T1000 (cell line): ENCODE measurements at regions not wholly inside any gene's neighbourhood (a gene's known extent, or its start where the extent isn't known, plus 50 kb on each side); places are given as distances from the start of the nearest gene placed in this dataset.

Source experiments
- DNase-seq: peaks from one replicate; lab custom pipeline; 2025; ENCODE audit warnings: mixed read lengths; lab: John Stamatoyannopoulos, UW

DNA sequence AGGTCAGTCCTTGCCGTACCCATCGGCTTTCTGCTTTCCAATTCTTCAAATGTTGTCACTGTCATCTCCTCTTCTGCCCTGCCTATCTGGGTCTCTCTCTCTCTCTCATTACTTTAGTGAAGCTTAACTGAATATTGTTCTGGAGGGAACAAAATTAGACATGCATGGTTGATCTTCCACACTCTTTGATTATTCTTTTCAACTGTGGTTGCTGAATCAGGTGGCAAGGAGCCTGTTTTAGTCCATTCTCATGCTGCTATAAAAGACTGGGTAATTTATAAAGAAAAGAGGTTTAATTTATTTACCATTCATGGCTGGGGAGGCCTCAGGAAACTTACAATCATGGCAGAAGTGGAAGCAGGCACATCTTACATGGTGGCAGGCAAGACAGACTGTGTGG is 157.9 kb downstream of the ARL4C start:
- DNase-seq = no peak

DNA sequence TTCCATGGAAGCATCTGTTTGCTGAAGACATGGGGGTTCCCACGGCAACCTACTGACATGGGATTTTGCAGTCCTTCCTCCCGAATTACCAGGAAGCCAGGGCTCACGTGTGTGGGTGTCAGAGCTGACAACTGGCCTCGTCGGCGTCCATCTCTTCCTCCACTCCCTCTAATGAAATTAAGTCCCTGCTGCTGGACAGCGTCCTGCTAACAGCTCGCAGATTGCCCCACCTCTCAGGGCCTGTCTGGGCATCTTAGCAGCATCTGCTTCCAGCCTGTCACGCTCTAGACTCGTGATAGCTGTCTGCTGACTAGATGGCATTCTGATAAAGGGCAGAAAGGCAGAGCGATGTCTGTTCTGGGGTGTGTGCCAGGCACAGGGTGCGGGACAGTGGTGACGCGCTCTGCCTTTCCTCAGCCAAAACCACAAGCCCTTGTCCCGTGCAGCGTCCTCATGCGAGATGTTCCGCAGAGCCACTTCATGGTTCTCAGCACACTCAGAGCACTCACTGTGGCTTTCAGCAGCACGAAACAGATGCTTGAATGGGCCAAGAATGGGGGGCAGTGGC is 161.1 kb downstream of the ARL4C start:
- no peak for DNase-seq

DNA sequence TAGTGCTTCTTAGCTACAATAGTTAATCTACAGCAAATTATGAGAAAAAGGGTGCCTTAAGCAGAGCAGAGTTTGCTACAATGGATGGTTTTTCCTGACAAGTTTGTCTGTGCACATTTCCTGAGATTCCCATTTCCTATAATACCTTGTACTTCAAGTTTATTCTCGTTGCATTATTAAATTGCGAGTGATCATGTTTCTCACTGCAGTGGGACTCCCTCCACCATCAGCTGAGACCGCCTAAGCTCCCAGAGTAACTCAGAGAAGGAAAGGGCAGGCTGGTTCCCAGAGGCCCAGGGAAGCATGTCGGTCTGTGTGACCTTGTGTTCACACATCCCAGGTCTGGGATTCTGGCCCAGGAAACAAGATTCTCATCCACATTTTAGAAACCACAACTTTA is 162.1 kb downstream of the ARL4C start:
- no peak for DNase-seq

DNA sequence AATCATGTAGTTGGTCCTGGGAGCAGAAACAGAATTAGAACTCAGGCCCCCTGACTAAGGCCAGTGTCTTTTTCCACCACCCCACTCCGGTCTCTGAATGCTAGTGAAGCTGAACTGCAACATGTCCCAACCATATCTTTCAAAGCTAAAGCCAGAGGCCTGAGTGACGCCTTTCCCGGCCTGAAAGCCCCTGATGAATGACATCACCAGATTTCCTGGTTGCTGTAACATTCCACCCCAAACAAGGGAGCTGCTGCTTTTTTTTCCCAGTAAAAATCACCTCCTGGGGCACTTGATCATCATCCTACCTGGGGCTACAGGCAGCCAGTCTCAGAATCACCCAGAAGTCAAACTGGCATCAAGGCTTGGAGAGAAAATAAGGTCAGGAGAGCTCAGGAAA is 162.7 kb downstream of the ARL4C start:
- DNase-seq = no peak

DNA sequence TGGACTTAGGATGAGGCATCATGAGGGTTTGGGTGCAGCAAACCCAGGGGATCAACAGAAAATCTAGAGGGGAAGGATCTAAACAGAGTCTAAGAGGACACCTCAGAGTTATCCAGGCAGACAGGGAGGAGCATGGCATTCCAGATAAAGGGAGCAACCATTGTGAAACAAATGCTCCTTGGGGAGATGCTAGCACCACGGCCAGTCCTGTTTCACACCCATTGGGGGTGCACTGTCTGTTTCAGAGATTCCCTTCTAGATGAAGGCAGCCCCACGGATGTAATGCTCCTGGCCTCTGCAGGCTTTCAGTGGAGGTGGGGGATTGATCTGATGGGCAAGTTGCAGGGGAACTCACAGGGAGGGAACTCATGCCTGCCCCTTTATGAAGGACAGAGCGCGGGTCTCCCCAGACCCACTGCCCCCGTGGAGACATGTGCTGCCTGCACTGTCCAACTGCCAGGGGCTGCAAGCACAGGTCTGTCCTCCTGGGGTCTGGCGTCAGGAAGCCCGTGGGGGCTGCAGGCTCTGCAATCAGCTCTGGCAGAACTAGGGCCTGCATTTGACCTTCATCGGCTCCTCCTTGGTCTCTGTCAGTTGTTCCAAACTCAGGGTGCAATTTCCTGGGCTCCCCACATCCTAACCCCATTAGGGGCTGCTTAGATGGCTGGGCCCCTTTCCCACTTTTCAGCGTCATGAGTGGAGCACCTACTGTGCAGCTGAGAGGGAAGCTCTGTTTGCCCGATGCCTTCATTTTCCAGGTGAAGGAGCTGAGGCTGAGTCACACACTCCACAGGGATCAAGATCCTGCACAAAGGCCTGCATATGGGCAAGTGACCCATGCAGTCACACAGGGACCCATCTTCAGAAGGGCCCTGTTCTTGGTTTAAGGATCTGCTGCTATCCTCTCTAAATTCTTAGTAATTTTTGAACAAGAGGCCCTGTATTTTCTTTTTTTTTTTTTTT is 163.4 kb downstream of the ARL4C start:
- DNase-seq = no peak

DNA sequence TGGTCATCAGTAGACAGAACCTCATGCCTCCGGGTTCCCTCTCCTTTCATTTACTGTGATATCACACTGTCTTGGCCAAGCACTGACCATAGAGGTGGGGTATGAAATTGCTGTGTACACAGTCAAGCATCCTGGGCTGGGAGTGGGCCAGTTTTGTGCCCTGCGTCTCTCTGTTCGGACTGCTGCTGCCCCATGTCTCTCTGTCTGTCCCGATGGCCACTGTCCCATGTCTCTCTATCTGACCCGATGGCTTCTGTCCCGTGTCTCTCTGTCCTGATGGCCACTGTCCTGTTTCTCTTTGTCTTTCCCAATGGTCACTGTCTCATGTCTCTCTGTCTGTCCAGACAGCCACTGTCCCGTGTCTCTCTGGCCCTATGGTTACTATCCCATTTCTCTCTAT is 164.9 kb downstream of the ARL4C start:
- no peak for DNase-seq

DNA sequence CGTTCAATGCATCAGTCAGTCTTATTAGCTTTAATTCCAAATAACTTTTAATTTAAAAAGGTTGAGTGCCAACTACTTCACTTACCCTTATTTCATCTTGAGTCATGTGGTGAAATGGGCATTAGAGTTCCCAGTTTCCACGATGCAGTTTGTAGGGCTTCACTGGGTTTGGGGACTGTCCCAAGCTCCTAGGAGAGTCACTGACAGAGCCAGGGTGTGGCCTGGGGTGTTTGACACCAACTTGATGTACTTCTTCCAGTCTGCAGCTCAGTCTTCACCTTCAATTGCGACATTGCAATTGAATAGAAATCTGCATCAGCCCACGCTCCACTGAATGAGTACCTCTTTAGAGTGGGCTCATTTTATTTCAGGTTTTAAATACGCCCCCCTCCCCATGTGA is 165.3 kb downstream of the ARL4C start:
- DNase-seq = no peak

DNA sequence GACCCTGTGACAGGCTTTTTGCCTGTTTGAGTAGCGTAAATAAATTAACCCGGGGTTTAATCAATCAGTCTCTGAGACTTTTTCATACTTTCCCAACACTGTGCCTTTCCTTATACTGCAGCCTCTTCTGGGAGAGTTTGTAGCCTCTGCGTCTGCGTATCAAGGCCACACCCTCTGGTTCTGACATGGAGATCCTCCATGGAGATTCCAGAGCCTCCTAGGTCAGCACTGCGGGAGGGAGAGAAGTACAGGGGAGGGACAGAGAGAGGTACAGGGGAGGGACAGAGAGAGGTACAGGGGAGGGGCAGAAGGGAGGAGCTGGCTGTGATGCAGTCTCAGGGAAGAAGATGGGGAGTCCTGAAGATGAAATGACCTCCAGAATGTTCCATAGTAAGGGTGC is 166.0 kb downstream of the ARL4C start:
- DNase-seq = no peak

DNA sequence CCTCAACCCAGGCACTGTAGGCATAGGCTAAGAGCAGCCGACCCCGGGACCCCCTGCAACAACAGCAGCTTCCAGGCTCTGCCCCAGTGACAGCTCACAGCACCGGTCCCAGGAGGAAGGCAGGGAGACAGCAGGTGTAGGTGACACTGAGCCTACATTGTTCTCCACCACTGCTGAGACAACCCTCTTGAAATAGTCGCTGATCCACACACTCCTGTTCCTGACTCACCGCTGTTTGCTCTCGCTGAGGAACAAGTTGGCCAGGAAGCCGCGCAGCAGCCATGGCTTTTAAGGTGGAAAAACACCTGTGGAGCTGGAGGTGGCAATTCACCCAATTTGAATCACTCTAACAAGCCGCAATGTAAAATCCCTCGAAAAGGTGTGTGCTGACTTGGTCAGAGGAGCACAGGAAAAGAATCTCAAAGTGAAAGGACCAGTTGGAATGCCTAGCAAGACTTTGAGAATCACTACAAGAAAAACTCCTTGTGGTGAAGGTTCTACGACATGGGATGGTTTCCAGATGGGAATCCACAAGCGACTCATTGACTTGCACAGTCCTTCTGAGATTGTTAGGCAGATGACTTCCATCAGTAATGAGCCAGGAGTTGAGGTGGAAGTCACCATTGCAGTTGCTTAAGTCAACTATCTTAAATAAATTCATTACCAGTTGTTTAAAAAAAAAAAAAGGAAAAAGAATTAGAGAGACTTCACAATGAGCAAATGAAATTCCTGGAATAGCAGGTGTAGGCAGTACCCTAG is 167.5 kb downstream of the ARL4C start:
- DNase-seq = no peak

DNA sequence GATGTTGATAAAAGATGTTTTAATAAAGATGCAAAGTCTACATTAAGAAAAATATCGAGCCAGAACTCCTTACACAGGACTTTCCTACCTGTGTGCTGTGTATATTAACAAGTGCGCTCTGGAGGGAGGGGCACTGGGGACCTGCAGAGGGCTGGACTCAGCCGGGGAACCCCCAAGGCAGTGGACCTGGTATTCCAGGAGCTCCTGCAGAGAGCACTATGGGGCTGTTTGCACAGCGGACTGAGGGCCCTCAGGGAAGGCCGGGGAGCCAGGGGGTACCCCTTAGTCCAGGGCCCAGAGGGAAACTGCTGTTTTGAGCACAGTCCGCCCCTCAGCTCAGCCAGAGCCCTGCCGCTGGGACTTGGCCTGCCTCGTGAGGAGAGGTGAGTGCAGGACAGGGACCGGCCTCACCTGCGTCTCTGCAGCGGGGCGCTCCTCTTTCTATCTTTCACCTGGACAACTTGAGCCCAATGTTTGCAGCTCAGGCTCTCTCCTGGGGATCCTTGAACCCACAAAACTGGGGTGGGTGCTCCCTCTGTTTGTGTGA is 168.4 kb downstream of the ARL4C start:
- no peak for DNase-seq

DNA sequence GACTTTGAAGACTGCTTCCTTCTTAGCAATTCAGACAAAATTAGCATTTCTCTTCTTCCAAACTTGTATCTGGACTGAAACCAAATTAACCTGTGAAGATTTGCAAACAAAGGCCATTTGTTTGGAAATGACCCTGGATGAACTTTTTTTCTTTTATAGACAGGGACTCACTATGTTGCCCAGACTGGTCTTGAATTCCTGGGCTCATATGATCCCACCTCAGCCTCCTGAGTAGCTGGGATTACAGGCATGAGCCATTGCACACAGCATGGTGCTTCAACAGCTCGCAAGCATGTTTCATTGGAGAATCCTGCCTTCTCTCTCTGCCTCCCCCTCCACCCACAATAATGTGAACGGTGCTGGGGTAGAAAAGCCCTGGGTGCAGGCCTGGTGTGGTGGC is 170.2 kb downstream of the ARL4C start:
- DNase-seq = no peak

DNA sequence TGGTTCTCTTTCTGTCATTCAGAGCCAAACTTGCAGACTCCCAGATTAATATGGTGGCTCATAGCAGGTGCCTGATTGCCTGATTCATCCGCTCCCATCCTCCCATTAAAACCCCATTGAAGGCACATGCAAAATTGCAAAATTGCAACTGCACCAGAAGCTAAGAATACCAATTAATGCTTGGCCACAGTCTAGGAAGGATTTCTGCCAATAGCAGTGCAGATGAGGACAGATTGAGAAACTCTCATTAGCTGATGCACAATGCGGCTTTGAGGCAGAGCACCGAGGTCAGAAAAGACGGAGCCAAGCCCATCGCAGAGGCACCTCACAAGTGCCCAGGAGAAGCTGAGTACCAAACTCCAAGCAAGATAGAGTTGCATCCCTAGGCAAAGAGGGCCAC is 172.8 kb downstream of the ARL4C start:
- DNase-seq = no peak

DNA sequence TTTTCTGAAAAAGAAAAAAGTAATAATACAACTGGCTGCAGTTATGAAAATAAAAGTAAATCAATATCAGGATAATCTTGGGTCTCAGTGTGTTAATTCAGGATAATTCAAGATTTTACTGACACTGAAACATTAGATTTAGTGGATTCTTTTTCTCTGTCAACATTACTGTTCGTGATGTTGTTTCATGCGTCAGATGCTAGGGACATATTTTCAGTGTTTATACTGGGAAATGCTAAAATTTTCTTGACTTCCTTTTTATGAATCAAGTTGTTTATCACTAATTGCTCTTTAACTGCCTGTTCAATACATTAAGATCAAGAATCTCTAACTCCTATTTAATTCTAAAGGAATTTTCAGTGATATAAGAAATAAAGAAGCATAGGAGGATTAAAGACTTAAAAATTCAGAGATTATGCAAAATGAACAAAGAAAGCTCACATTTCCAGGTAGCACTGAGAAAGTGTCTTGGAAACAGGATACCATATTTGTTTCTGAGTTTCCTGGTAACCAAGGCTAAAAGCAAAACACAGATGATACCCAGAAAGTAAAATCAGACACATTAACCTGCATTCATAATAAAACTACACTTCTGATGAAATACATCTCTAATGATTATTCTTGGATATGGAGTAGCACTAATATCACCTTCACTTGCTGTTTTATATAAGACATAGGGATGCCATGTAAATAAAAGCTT is 174.0 kb downstream of the ARL4C start:
- DNase-seq = no peak

DNA sequence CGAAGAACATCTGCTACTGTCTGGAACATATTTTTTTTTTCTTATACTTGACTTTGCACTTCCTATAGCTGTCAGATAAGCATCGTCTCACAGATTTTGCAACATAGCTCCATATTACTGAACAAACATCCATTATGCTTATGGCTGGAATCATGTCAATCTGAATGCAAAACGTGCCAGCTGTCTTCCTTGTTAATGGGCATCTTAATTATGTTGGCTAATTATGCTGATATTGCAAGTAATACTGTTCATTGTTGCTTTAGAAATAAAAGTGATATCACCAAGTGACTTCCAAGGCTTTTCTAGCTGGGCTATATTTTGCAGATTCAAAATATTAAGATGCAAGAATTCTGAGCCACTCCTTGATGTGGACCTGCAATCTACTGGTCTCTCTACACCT is 176.8 kb downstream of the ARL4C start:
- DNase-seq = no peak

DNA sequence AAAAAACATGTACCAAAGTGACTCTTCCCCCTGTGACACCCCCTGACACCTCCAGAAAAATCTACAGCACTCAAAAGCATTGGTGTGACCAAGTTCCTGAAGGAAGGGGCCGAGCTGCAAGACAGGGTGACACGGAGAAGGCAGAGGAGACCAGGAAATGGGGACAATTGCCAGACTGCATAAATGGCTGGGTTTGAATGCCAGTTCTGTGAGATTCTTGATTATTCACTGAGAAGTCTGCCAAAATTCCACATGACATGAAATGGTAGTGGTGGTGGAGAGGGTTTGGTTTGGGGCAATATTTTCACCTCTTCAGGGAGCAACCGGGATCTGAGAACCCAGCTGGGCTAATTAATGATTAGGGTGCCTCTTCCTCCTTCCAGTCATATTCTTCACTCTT is 178.5 kb downstream of the ARL4C start:
- no peak for DNase-seq

DNA sequence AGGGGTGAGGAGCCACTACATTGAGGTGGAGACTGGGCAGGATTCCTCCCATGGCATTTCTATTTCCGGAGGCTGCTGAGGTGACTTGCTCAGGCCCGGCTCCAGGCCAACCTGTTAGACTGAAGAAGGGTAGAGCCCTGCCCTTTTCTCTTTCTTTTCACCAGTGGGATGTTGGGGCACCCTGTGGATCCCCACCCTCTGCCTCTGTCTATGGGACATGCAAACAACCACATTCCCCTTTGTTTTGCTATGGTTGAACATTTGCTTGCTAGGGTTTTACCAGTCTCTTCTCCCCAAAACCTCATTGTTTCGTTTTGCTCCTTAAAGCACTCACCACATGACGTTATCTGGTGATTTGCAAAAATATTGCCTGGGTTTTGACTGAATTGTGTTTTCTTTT is 183.3 kb downstream of the ARL4C start:
- no peak for DNase-seq

DNA sequence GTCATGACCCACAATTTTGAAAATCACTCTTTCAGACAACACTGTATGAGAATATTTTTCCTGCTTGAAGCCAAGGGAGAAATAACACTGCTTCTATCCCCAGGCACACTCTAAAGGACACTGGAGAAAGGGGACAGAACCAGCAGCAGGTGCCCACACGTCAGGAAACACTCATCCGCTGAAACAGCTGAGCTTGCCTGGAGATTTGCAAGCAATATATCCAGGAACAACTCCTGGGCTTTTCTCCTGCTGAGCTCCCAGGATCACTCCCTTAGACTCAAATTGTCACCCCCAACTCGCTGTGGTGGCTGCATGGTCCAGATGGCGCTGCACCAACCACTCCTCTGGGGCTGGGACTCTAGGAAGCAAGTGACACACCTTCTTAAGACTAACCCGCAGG is 186.7 kb downstream of the ARL4C start:
- no peak for DNase-seq

DNA sequence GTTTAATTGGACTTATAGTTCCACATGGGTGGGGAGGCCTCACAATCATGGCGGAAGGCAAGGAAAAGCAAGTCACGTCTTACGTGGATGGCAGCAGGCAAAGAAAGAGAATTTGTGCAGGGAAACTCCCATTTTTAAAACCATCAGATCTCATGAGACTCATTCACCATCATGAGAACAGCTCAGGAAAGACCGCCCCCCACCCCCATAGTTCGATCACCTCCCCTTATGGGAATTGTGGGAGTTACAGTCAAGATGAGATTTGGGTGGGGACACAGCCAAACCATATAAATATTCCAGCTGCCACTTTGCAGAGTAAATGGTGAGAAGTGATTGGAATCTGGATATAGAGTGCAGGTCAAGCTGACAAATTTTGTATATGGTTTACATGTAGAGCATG is 187.4 kb downstream of the ARL4C start:
- no peak for DNase-seq

DNA sequence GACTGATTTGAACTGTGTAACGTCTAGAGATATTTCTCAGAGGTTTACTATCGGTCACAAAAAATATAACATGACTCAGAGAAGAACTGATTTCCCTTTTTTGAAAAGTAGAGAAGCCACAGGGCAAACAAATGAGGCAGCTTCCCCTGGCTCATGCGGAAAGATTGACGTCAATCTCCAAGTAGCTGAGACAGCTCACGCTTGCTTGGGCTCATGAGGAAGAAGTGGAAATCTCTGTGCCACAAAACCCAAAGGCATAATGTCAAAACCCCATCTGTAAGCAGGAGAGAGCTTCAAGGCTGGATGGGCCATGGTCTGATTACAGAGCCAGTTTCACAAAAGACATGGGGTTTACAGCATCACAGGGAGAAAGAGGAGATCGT is 188.1 kb downstream of the ARL4C start:
- no peak for DNase-seq

DNA sequence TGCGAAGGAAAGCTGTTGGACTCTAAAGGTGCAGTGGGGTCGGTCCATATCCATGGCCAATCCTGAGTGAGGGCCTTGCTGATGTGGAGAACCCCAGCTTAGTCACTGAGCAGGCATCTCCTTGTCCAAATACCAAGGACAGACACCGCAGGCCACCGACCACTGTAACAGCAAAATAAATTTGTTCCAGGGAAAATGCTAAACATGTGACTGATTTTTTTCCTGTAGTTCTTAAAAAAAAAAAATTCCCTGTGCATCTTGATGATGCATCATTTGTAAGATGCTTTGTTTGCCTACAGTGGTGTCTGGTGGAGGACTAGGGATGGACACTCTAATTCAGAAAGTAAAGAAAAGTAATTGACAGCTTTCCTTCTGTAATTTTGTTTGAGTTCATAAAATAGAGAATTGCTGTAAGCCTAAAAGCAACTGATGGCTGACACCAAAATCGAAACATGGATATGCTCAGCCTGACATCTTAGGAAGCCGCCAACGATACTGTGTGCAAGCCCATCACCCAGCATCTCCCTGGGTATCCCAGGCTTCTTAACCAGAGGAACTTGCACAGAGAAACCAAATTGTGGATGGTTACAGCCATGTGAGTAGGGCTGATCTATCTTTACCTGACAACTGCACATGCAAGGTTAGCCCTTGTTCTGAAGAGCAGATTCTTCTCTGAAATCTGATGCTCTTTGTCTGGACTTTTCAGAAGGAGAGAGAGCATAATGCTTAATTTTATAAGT is 188.6 kb downstream of the ARL4C start:
- no peak for DNase-seq

DNA sequence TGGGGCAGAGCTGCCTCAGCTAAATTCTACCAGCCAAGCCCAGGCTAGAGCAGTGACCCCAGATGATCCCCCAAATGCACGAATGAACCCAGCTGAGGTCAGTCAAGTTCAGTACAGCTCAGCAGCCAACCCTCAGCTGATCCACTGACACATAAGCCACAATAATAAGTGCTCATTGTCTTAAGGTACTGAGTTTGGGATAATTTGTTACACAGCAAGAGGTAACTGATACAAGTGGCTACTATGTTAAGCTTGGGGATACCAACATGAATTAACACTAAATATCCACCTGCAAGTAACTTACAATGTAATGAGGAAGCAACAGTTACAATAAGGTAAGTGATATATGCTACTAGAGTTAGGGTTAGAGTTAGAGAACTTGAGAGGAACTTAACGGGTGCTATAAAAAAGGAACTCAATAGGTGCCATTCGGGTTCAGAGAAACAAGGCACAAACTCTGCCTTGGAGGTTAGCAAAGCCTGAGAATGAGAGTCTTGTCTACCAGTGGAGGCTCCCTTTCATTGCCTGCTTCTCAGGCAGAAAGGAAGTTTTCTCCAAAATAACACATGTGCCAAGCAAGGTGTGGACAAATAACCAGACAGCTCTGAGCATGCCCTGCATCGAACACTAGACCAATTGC is 189.4 kb downstream of the ARL4C start:
- no peak for DNase-seq
